ENCODE measurements at regions not wholly inside any gene's neighbourhood (a gene's known extent, or its start where the extent isn't known, plus 50 kb on each side); places are given as distances from the start of the nearest gene placed in this dataset.

DNA sequence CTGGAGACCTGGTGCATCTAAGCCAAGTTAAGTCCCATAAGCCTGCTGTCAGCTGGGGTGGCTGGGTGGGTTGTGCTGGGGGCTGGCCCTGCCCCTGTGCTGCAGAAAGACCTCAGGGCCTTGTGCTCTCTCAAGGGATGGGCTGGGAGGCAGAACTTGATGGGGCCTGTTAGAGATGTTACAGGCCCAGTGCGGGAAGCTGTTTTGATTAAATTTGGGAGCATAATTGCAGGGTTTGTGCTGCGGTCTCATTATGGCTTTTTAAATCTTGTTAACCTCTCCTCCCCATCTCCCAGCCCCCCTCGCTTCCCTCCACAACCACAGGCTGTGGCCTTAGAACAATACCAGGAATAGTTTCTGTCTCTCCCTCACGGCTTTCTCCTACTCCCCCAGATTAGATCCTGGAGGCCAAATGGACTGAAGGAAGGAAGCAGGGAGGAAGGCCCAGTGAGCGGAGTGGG lies 87.6 kb upstream of the TLE3 start:
- no peak overlapping the region for H3K4me3 ChIP-seq (ENCODE audit: low read depth, low read length)
- TF ChIP-seq, protein P1, sequence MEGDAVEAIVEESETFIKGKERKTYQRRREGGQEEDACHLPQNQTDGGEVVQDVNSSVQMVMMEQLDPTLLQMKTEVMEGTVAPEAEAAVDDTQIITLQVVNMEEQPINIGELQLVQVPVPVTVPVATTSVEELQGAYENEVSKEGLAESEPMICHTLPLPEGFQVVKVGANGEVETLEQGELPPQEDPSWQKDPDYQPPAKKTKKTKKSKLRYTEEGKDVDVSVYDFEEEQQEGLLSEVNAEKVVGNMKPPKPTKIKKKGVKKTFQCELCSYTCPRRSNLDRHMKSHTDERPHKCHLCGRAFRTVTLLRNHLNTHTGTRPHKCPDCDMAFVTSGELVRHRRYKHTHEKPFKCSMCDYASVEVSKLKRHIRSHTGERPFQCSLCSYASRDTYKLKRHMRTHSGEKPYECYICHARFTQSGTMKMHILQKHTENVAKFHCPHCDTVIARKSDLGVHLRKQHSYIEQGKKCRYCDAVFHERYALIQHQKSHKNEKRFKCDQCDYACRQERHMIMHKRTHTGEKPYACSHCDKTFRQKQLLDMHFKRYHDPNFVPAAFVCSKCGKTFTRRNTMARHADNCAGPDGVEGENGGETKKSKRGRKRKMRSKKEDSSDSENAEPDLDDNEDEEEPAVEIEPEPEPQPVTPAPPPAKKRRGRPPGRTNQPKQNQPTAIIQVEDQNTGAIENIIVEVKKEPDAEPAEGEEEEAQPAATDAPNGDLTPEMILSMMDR (IDR thresholded peaks at IDR 0.05; ENCODE audit: borderline replicate concordance, insufficient read depth, low read depth, low read length): no peak

DNA sequence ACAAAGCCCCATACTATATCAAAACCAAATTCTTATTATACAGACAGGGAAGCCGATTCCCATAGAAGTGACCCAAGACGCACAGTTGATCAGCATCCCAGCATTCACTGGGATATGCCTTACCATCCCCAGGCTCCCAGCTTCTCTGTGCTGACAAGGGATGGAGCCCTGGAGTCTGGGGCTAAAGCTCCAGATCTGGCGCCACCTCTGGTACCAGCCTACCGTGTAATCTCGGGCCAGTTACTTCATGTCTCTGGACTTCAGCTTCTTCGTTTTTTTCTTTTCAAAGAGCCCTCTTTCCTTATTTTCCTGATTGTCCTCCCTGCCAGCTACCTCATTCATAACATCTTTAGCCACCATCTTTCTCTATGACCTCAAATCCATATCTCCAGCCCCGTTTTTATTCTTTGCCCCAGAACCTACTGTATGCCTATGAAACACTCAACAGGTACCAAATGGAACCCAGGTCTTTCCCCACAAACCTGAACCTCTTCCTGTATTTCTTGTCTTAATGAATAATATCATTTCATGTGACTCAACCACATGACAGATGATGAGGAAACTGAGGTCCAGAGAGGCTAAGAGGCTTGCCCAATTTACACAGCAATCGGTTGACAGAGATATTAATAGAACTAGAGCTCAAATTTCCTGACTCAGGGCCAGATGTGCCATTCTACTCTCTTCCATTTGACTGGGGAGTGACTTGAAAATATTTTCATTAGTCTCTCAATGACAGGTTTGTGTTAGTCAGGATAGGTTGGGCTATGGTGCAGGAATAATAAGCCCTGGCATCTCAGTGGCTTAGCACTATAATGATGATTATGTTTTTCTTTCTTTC lies 85.4 kb upstream of the TLE3 start:
- TF ChIP-seq, protein P1 (IDR thresholded peaks at IDR 0.05; ENCODE audit: borderline replicate concordance, insufficient read depth, low read depth, low read length): no peak
- no peak overlapping the region for H3K4me3 ChIP-seq (ENCODE audit: low read depth, low read length)

DNA sequence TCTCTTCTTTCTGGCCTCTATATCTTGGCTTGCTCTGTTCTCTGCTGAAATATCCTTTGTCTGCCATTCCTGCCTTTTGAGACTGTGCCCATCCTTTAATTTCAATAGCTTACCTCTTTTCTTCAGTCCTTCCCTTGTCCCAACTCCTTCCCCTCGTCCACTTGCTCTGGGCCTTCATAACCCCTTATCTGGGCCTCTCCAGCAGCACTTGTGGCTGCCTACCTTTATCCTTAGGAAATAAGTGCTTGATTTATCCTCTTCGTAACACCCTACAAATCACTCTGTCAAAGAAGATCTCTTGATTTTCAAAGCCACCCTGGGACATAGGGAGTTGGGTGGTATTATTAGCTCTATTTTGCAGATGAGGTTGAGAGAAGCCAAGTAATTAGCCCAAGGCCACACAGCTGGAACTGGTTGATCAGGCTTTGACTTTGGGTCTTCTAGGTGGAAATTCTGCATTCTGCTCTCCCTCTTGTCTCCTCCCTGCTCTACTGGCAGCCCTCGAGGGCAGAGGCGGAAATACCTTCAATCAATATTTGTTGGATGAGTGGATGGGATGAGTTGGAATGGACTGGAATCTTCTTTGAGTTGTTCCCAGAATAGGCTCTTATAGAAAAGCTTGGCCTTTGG lies 84.0 kb upstream of the TLE3 start:
- TF ChIP-seq, protein P1 (IDR thresholded peaks at IDR 0.05; ENCODE audit: borderline replicate concordance, insufficient read depth, low read depth, low read length): no peak
- H3K4me3 ChIP-seq (ENCODE audit: low read depth, low read length): no peak overlapping the region

DNA sequence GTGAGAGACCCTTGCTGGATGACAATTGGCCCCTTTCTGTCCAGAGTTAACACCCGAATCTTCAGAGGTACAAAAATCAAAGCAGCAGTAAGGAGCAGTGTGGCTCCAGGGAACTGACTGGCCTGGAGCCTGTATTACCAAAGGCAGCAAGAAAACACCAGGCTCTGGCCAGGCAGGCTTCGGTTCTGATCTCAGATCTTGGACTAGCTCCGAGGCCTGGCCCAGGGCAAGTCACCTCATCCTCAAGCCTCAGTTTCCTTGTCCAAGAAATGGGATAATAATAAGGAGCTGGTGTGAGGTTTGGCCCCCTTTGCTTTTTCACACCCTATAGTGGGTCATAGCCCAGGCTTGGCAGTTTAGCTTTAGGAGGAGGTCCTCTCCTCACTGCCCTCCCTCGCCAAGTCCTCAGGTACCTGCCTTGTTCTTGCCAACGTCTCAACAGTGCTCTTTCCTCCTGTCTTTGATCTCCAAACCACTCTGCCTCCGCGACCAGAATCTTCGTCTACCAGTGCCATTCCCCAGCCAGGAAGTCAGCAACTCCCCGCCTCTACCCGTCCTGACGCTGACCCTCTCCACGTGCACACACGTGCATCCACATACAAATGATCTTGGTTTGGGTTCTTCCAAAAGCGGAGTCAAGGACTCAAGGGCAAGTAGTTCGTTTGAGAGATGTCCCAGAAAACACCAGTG lies 82.6 kb upstream of the TLE3 start:
- no peak overlapping the region for H3K4me3 ChIP-seq (ENCODE audit: low read depth, low read length)
- TF ChIP-seq, protein P1 (IDR thresholded peaks at IDR 0.05; ENCODE audit: borderline replicate concordance, insufficient read depth, low read depth, low read length): no peak

DNA sequence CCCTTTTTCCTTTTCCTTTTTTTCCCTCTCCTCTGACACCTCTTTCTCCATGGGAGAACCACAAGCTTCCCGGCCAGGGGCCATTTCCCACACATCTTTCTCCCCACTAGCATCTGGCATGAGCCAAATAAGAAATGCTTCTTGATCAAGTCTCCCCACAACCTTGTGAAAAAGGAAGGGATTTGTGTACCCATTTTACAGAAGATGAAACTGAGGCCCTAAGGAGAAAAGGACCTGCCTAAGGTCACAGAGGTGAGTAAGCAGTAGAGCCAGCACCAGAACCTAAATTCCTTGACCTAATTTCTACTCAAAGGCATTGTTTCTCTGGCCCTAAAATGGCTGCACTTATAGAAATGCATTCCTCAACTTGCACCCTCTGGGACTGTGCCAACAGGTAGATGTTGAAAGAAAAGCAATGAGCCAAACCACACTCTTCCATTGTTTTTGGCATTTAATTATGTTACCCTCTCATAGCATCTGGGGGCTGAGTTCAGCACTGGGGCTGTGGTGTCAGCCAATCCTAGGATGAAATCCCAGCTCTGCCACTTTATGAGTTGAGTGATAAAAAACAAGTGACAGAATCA lies 81.7 kb upstream of the TLE3 start:
- H3K4me3 ChIP-seq (ENCODE audit: low read depth, low read length): no peak overlapping the region
- TF ChIP-seq, protein P1 (IDR thresholded peaks at IDR 0.05; ENCODE audit: borderline replicate concordance, insufficient read depth, low read depth, low read length): no peak

DNA sequence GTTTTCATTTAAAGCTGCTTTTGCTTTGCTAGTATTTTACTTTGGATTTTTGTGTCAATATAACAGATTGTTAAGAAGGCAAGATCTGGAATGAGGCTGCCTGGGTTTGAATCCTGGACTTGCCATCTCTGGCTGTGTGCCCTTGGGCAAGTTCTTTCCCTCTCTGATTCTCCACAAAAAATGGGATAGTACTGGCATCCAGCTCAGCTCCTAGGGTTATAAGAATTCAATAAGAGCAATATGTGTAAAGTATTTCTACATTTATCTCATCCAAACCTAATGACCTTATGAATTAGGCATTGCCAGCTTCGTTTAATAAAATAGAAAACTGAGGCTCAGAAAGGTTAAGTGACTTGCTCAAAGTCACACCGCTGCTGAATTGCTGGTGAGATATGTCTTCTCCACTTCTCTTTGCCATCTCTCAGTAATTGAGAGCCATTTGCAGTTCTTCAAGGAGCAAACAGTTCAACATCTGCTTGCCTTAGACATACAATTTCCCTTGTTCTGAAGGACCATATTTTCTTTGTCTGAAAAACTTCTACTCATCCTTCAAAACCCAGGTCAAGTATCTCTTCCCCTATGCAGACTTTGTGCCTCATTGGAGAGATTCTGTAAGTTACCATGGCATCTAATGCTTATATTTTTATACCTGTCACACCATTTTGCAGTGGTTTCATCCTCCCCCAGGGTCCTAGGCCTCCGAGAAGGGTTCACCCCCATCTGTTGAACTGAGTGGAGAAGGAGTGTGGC lies 80.8 kb upstream of the TLE3 start:
- H3K4me3 ChIP-seq (ENCODE audit: low read depth, low read length): no peak overlapping the region
- TF ChIP-seq, protein P1 (IDR thresholded peaks at IDR 0.05; ENCODE audit: borderline replicate concordance, insufficient read depth, low read depth, low read length): no peak

Data from GM12875 (cell line).